IgD-negative memory B cell (primary cell): ENCODE measurements at regions not wholly inside any gene's neighbourhood (a gene's known extent, or its start where the extent isn't known, plus 50 kb on each side); places are given as distances from the start of the nearest gene placed in this dataset.
A peak's percentile ranks its signal among the peaks of the same experiment; 100 is the strongest.

Source experiments
- H3K27ac Mint-ChIP-seq, 3 donors: one replicate each; pipeline ENCODE4 v1.8.0; 2020 to 2022; ENCODE audit warnings: mild to moderate bottlenecking in 3 of 3, mixed read lengths in 3 of 3, moderate library complexity in 1 of 3
- H3K27me3 Mint-ChIP-seq: one replicate; pipeline ENCODE4 v1.8.0; 2021; ENCODE audit warnings: mixed read lengths
- H3K36me3 Mint-ChIP-seq: one replicate; pipeline ENCODE4 v1.8.0; 2020; ENCODE audit warnings: mild to moderate bottlenecking, mixed read lengths
- H3K4me1 Mint-ChIP-seq, 3 donors: one replicate each; pipeline ENCODE4 v1.8.0; 2020 to 2022; ENCODE audit warnings: mixed read lengths in 3 of 3, mild to moderate bottlenecking in 1 of 3
- H3K4me3 Mint-ChIP-seq, 4 donors: one replicate each; pipeline ENCODE4 v1.8.0; 2020 to 2022; ENCODE audit warnings: mild to moderate bottlenecking in 4 of 4, mixed read lengths in 4 of 4, moderate library complexity in 3 of 4
- H3K9me3 Mint-ChIP-seq, 3 donors: one replicate each; pipeline ENCODE4 v1.8.0; 2020 to 2021; ENCODE audit warnings: mixed read lengths in 3 of 3, mild to moderate bottlenecking in 1 of 3

- Mint-ChIP-seq H3K36me3 (peaks cover 3% of the 10 kb centered on the region), H3K9me3 (peaks cover 0 to 4% (median 4%) of the 10 kb centered on the region in 3 donors), H3K4me3 (no peak overlapping the region), H3K27ac (no peak overlapping the region), H3K4me1 (no peaks in the 10 kb centered on the region), H3K27me3 (peaks cover 2% of the 10 kb centered on the region)
Observed at GRCh38 chr20:4076671-4077070, 61.3 kb upstream of the RNF24 start.

GRCh38 chr20:4076033-4076432 is 60.7 kb upstream of the RNF24 start:
- Mint-ChIP-seq H3K9me3 (peaks cover 0 to 2% (median 0%) of the 10 kb centered on the region in 3 donors), H3K27ac (no peak overlapping the region), H3K27me3 (peaks cover 2% of the 10 kb centered on the region), H3K4me3 (no peak overlapping the region), H3K36me3 (peaks cover 3% of the 10 kb centered on the region), H3K4me1 (no peaks in the 10 kb centered on the region)

- no peaks in the 10 kb centered on the region for H3K4me1 Mint-ChIP-seq
- H3K36me3 Mint-ChIP-seq = peaks cover 3% of the 10 kb centered on the region
- peaks cover 4% of the 10 kb centered on the region for H3K27me3 Mint-ChIP-seq
- no peak overlapping the region for H3K4me3 Mint-ChIP-seq
- no peak overlapping the region for H3K27ac Mint-ChIP-seq
- H3K9me3 Mint-ChIP-seq = peaks cover 0 to 2% (median 0%) of the 10 kb centered on the region in 3 donors
Observed at GRCh38 chr20:4074877-4075455, 59.6 kb upstream of the RNF24 start.

- H3K27me3 Mint-ChIP-seq = peaks cover 5% of the 10 kb centered on the region
- H3K36me3 Mint-ChIP-seq = peaks cover 3% of the 10 kb centered on the region
- H3K4me3 Mint-ChIP-seq = no peak overlapping the region
- peaks cover 0 to 2% (median 0%) of the 10 kb centered on the region in 3 donors for H3K9me3 Mint-ChIP-seq
- no peak overlapping the region for H3K27ac Mint-ChIP-seq
- no peaks in the 10 kb centered on the region for H3K4me1 Mint-ChIP-seq
Observed at GRCh38 chr20:4073852-4074741, 58.7 kb upstream of the RNF24 start.

- Mint-ChIP-seq H3K4me1 (no peaks in the 10 kb centered on the region), H3K4me3 (no peak overlapping the region), H3K27me3 (peaks cover 5% of the 10 kb centered on the region), H3K36me3 (peaks cover 2% of the 10 kb centered on the region), H3K27ac (no peak overlapping the region), H3K9me3 (peaks cover 0 to 2% (median 0%) of the 10 kb centered on the region in 3 donors)
Observed at GRCh38 chr20:4071178-4071693, 55.9 kb upstream of the RNF24 start.

GRCh38 chr20:4070323-4071177 is 55.2 kb upstream of the RNF24 start:
- peaks cover 0 to 2% (median 0%) of the 10 kb centered on the region in 3 donors for H3K9me3 Mint-ChIP-seq
- no peaks in the 10 kb centered on the region for H3K4me1 Mint-ChIP-seq
- peaks cover 5% of the 10 kb centered on the region for H3K27me3 Mint-ChIP-seq
- no peak overlapping the region for H3K4me3 Mint-ChIP-seq
- H3K36me3 Mint-ChIP-seq = peaks cover 2% of the 10 kb centered on the region
- H3K27ac Mint-ChIP-seq = no peak overlapping the region

- Mint-ChIP-seq H3K4me3 (no peak overlapping the region), H3K9me3 (peaks cover 0 to 2% (median 0%) of the 10 kb centered on the region in 3 donors), H3K36me3 (peaks cover 2% of the 10 kb centered on the region), H3K27ac (no peak overlapping the region), H3K4me1 (no peaks in the 10 kb centered on the region), H3K27me3 (peaks cover 2% of the 10 kb centered on the region)
Observed at GRCh38 chr20:4069751-4070150, 54.4 kb upstream of the RNF24 start.

GRCh38 chr20:4068708-4069107 is 53.4 kb upstream of the RNF24 start:
- Mint-ChIP-seq H3K4me1 (no peaks in the 10 kb centered on the region), H3K27ac (no peak overlapping the region), H3K9me3 (peaks cover 0 to 2% (median 0%) of the 10 kb centered on the region in 3 donors), H3K4me3 (no peak overlapping the region), H3K27me3 (peaks cover 2% of the 10 kb centered on the region), H3K36me3 (peaks cover 2% of the 10 kb centered on the region)

GRCh38 chr20:4067600-4068261 is 52.4 kb upstream of the RNF24 start:
- Mint-ChIP-seq H3K4me3 (no peak overlapping the region), H3K27me3 (peaks cover 2% of the 10 kb centered on the region), H3K27ac (no peak overlapping the region)

GRCh38 chr20:4066551-4066950 is 51.2 kb upstream of the RNF24 start:
- Mint-ChIP-seq H3K4me1 (peaks cover 0 to 3% (median 0%) of the 10 kb centered on the region in 3 donors), H3K36me3 (peaks cover 2% of the 10 kb centered on the region), H3K9me3 (no peaks in the 10 kb centered on the region), H3K27ac (peak overlapping the region in 1 of 3 donors; percentile 73), H3K27me3 (peaks cover 2% of the 10 kb centered on the region), H3K4me3 (no peak overlapping the region)

More at GRCh38 chr20:4067600-4068261, 52.4 kb upstream of the RNF24 start:
- Mint-ChIP-seq H3K36me3 (peaks cover 2% of the 10 kb centered on the region), H3K4me1 (no peaks in the 10 kb centered on the region), H3K9me3 (peaks cover 0 to 2% (median 0%) of the 10 kb centered on the region in 3 donors)

- H3K9me3 Mint-ChIP-seq = no peaks in the 10 kb centered on the region
- H3K4me1 Mint-ChIP-seq = peaks cover 3 to 7% (median 4%) of the 10 kb centered on the region in 3 donors
- H3K36me3 Mint-ChIP-seq = peaks cover 2% of the 10 kb centered on the region
- peak overlapping the region in 1 of 3 donors; percentile 72 for H3K27ac Mint-ChIP-seq
- H3K27me3 Mint-ChIP-seq = peaks cover 2% of the 10 kb centered on the region
- H3K4me3 Mint-ChIP-seq = no peak overlapping the region
Observed at GRCh38 chr20:4065391-4065844, 50.1 kb upstream of the RNF24 start.
